ENCODE measurements at regions not wholly inside any gene's neighbourhood (a gene's known extent, or its start where the extent isn't known, plus 50 kb on each side); places are given as distances from the start of the nearest gene placed in this dataset.

DNA sequence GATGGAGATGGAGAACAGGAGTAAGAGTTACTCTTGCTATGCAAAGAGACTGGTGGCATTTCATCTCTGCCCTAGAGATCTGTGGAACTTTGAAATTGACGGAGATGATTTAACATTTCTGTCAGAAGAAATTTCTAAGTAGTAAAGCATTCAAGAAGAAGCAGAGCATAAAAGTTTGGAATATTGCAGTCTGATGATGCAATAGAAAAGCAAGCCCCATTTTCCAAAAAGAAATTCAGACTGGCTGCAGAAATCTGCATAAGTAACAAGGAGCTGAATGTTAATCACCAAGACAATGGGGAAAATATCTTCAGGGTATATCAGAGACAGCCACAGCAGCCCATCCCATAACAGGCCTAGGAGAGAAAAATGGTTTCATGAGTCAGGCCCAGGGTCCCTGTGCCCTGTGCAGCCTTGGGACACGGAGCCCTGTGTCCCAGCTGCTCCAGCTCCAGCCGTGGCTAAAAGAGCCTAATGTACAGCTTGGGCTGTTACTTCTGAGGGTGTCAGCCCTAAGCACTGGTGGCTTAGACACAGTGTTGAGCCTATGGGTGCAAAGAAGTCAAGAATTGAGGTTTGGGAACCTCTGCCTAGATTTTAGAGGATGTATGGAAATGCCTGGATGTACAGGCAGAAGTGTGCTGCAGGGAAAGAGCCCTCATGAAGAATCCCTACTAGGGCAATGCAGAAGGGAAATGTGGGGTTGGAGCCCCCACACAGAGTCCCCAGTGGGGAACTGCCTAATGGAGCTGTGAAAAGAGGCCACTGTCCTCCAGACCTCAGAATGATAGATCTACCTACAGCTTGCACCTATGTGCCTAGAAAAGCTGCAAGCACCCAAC is 616.6 kb downstream of the SLC16A7 start:
- TF ChIP-seq POLR2A (IDR thresholded peaks at IDR 0.05): no peak
- TF ChIP-seq, protein P1, sequence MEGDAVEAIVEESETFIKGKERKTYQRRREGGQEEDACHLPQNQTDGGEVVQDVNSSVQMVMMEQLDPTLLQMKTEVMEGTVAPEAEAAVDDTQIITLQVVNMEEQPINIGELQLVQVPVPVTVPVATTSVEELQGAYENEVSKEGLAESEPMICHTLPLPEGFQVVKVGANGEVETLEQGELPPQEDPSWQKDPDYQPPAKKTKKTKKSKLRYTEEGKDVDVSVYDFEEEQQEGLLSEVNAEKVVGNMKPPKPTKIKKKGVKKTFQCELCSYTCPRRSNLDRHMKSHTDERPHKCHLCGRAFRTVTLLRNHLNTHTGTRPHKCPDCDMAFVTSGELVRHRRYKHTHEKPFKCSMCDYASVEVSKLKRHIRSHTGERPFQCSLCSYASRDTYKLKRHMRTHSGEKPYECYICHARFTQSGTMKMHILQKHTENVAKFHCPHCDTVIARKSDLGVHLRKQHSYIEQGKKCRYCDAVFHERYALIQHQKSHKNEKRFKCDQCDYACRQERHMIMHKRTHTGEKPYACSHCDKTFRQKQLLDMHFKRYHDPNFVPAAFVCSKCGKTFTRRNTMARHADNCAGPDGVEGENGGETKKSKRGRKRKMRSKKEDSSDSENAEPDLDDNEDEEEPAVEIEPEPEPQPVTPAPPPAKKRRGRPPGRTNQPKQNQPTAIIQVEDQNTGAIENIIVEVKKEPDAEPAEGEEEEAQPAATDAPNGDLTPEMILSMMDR (IDR thresholded peaks at IDR 0.05): no peak
